Sigmoid colon (tissue), 4 donors: ENCODE measurements at regions not wholly inside any gene's neighbourhood (a gene's known extent, or its start where the extent isn't known, plus 50 kb on each side); places are given as distances from the start of the nearest gene placed in this dataset.

Source experiments
- CTCF ChIP-seq, 4 experiments: fragments of 450-650 bp in 3 of 4; fragments of 200-600 bp in 1 of 4; IDR thresholded peaks; one replicate each; pipeline ENCODE4 v1.5.1; 2016 to 2019; ENCODE audit warnings: antibody characterized with exemption in 4 of 4, mild to moderate bottlenecking in 3 of 4, moderate library complexity in 2 of 4
- EP300 ChIP-seq, 4 donors: sonication (generic); formaldehyde crosslinking; IDR thresholded peaks; one replicate each; pipeline ENCODE4 v1.6.1; 2017; ENCODE audit warnings: antibody characterized with exemption in 4 of 4
- POLR2AphosphoS5 ChIP-seq, 4 donors: sonication (generic); formaldehyde crosslinking; IDR thresholded peaks; one replicate each; pipeline ENCODE4 v1.6.1; 2017; ENCODE audit warnings: antibody characterized with exemption in 4 of 4

GRCh38 chr18:46416706-46417638, 240.0 kb downstream of the LOXHD1 start:
- no peak for TF ChIP-seq CTCF (IDR thresholded peaks at IDR 0.05)
- no peak for TF ChIP-seq POLR2AphosphoS5 (IDR thresholded peaks at IDR 0.05)
- no peak for TF ChIP-seq EP300 (IDR thresholded peaks at IDR 0.05)
